ENCODE measurements at regions not wholly inside any gene's neighbourhood (a gene's known extent, or its start where the extent isn't known, plus 50 kb on each side); places are given as distances from the start of the nearest gene placed in this dataset.
A peak's percentile ranks its signal among the peaks of the same experiment; 100 is the strongest.
"Not testable (repeated sequence)": the region's sequence is repeated elsewhere in the genome, so short reads cannot be mapped to it uniquely, and the experiment has no call there.

GRCh38 chr1:172839639-172840038 is 180.7 kb downstream of the FASLG start:
- not testable (repeated sequence) for DNase-seq

DNA sequence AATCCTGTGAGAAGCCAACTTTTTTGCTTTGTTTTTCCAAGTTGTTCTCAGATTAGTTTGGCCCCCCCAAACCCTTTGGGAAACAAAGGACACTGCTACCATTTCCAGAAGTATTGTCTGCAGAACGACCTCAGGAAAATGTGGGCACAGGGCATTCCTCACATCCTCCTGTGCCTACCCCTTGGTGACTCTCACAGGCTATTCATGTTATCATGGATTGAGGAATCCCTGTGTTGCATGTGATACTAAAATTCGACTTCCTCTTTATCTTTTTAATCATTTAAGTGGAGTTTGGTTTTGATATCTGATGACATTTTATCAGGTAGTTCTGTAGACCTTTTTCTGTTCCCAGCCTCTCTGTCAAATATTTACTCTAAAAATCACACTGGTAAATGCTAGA is 184.5 kb downstream of the FASLG start:
- DNase-seq, result no peak

GRCh38 chr1:172845371-172845770 is 186.5 kb downstream of the FASLG start:
- peak; percentile 77 for DNase-seq

- no peak for DNase-seq
Observed at GRCh38 chr1:172845865-172846264, 187.0 kb downstream of the FASLG start.

- DNase-seq, result not testable (repeated sequence)
Observed at GRCh38 chr1:172847814-172848213, 188.9 kb downstream of the FASLG start.

- DNase-seq, result no peak
Observed at GRCh38 chr1:172849653-172850052, 190.8 kb downstream of the FASLG start.

GRCh38 chr1:172851077-172851476 is 192.2 kb downstream of the FASLG start:
- no peak for DNase-seq

DNA sequence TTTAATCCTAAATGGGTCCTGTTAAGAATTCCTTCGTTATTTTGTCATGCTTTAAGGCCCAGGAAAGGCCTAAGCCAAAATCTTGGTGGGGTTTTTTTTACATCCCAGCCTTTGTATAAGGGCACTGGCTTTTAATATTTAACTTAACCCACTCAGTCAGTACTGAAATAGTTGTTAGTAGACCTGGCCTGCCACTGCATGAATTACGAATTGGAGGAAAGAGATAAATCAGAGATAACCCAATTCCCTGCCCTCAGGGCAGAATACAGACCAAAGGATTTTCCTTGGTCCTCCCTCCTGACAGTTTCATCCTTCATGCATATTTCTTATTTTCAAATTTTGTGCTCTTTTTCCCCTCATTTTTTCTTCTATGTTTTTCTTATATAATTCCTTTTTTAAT is 193.0 kb downstream of the FASLG start:
- DNase-seq, result no peak

DNA sequence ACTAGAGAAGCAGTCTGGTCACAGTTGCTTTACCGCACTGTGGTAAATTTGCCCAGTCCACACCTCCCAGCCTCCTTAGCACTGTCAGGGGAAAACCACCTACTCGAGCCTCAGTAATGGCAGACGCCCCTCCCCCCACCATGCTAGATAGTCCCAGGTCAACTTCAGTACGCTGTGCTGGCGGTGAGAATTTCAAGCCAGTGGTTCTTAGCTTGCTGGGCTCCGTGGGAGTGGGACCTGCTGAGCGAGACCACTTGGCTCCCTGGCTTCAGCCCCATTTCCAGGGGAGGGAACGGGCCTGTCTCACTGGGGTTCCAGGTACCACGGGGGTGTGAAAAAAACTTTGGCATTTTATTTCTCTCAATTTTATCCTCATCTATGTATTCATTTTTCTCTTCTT is 194.8 kb downstream of the TNFSF18 start:
- DNase-seq, result not testable (repeated sequence)

GRCh38 chr1:172863031-172863430 is 187.7 kb downstream of the TNFSF18 start:
- no peak for DNase-seq

- DNase-seq, result no peak
Observed at GRCh38 chr1:172867216-172867818, 183.4 kb downstream of the TNFSF18 start.

DNA sequence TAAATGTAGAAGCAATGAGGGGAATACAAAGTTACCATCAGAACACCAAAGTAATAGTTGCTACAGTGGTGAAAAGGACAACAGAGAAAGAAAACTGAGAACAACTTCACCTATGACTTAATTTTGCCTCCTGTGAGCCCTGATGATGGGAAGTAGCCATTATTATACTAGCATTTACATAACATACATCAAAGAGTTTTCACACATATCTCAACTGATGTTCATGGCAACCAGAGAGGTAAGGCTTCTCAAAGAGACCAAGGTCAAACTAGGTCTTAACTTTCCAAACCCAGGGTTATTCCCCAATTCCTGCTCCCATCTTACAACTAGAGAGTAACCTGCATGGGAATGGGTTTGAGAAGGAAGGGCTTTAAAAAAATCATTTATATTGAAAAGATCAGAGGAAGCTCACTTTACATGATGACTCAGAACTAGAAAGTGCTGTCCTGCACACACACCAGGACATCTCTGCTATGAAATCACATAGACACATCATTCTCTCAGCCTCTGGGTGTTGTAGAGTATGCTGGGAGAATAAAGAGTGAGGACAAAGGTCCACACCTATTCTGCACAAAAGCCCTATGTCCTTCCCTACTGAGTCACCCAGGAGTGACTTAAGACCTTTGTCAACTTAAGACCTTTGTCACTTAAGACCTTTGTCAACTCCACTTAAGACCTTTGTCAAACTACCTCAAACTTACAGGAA is 179.7 kb downstream of the TNFSF18 start:
- DNase-seq, result no peak

DNA sequence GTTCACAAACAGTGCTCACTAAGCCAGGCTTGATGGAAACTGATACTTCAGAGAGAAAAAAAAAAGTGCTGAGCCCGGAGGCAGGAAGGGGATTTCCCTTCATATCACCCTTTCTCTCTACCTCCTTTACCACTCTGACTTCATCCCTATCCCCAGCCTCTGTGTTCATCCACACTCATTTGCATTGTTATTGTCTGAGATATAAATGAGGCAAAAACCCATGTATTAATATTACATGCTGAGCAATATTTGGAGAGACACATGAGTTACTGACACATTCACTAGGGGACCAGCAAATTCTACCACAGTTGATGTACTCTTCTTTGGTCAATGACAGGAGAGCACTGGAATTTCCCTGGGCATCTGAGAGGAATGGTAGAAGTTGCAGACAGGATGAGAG is 175.8 kb downstream of the TNFSF18 start:
- no peak for DNase-seq

- DNase-seq, result no peak
Observed at GRCh38 chr1:172875892-172876291, 174.8 kb downstream of the TNFSF18 start.

- DNase-seq, result no peak
Observed at GRCh38 chr1:172882385-172882784, 168.4 kb downstream of the TNFSF18 start.

- DNase-seq, result no peak
Observed at GRCh38 chr1:172882791-172883386, 167.9 kb downstream of the TNFSF18 start.

DNA sequence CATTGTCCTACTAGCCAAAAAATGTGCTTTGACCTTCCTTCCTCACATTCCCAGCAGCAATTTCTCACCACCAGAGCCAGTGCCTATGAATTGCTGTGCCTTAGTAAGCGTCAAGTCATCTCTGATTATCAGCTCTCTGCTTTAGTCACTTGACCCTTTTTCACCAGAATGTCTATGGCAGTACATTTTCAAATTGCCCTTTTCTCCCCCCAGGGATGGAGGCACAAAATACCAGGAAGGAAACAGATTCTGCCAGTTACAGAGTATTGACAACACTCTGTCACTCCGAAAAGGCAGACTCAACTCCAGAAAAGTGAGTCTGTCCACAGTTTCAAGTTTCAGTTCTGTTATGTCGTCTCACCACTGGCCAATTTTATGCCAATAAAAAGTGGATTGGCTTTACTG is 167.4 kb downstream of the TNFSF18 start:
- no peak for DNase-seq

DNA sequence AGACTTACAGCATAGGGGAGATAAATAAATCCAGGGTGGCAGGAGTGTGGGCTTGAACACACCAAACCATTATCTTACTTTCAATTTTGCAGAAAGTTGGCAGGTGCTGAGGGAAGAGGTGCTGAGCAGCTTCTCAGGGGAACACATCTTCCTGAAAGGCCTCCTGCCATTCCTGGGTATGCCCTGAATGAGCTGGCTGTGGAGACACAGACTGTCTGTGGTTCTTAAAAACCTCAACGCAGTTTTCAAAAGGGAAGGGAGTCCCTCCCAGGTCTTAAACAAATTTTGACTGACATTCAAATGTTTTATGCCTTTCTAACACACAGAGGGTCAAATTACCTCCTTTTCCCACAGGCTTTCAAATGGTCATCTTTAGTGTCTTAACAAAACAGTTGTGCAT is 166.9 kb downstream of the TNFSF18 start:
- no peak for DNase-seq

GRCh38 chr1:172885411-172885810 is 165.3 kb downstream of the TNFSF18 start:
- no peak for DNase-seq

DNA sequence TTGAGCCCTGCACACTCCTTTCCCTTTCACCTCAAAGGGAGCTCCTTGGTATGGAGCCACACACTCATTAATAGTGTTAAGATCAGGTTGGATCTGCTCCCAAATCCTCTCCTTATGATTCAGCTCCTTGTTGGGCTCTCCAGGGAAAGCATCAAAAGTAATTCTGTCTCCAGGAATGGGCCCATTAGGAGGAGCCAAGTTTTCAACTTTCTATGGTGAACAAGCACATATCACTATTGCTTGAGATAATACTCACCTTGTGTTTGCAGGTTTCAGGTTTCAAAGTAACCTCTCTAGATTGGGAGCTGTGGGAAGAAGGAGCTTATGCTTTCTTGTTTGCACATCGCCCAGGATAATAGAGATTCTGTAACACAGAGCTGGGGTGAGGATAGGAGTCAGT is 164.8 kb downstream of the TNFSF18 start:
- no peak for DNase-seq

DNA sequence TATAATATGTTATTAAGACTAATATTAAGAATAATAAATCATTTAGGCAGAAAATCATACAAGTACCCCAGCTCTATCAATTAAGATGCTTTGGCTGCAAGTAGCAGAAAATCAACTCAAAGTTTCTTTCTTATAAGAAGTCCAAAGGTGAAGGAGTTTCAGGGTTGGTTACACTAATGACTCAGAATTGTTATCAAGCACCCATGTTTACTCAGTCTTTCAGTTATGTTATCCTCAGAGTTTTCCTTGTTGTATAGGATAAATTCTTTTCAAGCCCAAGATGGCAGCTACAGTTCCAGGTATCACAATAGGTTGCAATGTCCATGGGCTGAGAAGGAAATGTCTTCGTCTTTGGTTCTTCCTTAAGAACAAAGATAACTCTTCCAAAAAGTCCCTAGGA is 163.6 kb downstream of the TNFSF18 start:
- DNase-seq, result no peak

DNA sequence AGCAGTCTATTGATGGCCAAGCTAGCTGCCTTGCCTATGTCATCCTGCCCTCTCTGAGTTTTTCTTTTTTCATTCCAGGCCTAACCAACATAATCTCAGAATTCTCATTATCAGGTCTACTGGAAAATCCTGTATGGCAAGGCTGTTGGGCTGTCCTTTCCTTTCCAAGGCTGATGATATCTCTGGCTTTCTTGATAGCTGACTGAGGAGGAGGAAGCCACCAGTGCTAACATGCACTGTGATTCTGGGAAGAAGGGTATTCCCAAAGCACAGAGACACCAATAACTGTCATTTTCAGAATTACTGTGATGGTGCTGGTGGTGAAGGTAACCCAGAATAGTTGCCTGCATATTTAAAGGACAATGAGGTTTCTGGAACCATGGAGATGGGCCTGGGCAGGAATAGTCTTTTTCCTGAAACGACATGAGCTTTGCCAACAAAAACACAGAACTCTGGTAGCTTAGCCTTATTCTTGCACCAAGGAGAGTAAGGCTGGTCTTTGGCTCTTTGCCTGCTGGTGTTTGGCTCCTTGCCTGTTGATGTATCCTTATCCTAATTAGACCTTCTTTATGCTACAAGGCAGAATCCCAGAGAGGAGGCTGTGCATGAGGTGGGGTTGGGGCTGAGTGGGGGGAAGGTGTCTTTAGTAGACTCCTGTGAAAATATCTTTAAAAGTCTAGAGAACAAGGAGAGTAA is 157.4 kb downstream of the TNFSF18 start:
- DNase-seq, result no peak

GRCh38 chr1:172894349-172895049 is 156.2 kb downstream of the TNFSF18 start:
- no peak for DNase-seq

All from stimulated activated CD4-positive, alpha-beta T cell treated with anti-CD3 and anti-CD28 coated beads, Interleukin-1b, Interleukin-23, amount 100 ng/mL, for 48 hours (primary cell).